ENCODE measurements at regions not wholly inside any gene's neighbourhood (a gene's known extent, or its start where the extent isn't known, plus 50 kb on each side); places are given as distances from the start of the nearest gene placed in this dataset.

- H3K27me3 ChIP-seq (ENCODE audit: insufficient read depth, low read length) = no peaks in the 10 kb centered on the region
- no peak overlapping the region for H3K27ac ChIP-seq (ENCODE audit: insufficient read length, low read depth, low read length)
- Mint-ChIP-seq H3K4me1 (no peaks in the 10 kb centered on the region), H3K27ac (no peak overlapping the region), H3K4me3 (no peak overlapping the region), H3K27me3 (ENCODE audit: low read depth) (peaks cover 11% of the 10 kb centered on the region), H3K36me3 (ENCODE audit: insufficient read depth in 1 of 3, low read depth in 3 of 3) (no peaks in the 10 kb centered on the region), H3K9me3 (peaks cover 0 to 10% of the 10 kb centered on the region in 2 experiments; a peak in 4 of 5 replicates)
- no peak overlapping the region for H3K23ac ChIP-seq (ENCODE audit: insufficient read length, low read depth, low read length)
- H4K8ac ChIP-seq (replicated peaks; ENCODE audit: insufficient read length, low read depth, low read length) = no peak overlapping the region
- no peak overlapping the region for H3K9ac ChIP-seq (ENCODE audit: extremely low read depth, insufficient read length, low read length)
- no peak overlapping the region for H3T11ph ChIP-seq (ENCODE audit: low read length)
- DNase-seq = no peak
- H3K18ac ChIP-seq (ENCODE audit: insufficient read length, low read depth, low read length) = no peak overlapping the region
- no peak overlapping the region for H2AK5ac ChIP-seq (ENCODE audit: insufficient read length, low read length)
- H4K20me1 ChIP-seq (ENCODE audit: control insufficient read depth, insufficient read depth, insufficient read length) = no peaks in the 10 kb centered on the region
- no peak overlapping the region for H3K4me2 ChIP-seq (ENCODE audit: insufficient read depth, insufficient read length, low read length)
- H3K9me3 ChIP-seq (ENCODE audit: control insufficient read depth, low read depth, low read length) = no peaks in the 10 kb centered on the region
- H2AFZ ChIP-seq (ENCODE audit: low read length) = no peak overlapping the region
- H2BK5ac ChIP-seq (ENCODE audit: insufficient read length, low read length) = no peak overlapping the region
- no peak overlapping the region for H4K91ac ChIP-seq (ENCODE audit: insufficient read length, low read depth, low read length)
- H3K79me1 ChIP-seq (ENCODE audit: insufficient read depth, low read depth, low read length, poor library complexity, severe bottlenecking) = no peaks in the 10 kb centered on the region
- H3K23me2 ChIP-seq (ENCODE audit: insufficient read length, low read depth, low read length, poor library complexity, severe bottlenecking) = no peaks in the 10 kb centered on the region
- H2BK15ac ChIP-seq (ENCODE audit: low read depth, low read length) = no peak overlapping the region
- WGBS (ENCODE audit: extremely low coverage, insufficient read length, low lambda C conversion rate) = no CpG with 5 or more reads among the region's 5 CpGs
- H4K5ac ChIP-seq (ENCODE audit: insufficient read length, low read depth, low read length) = no peak overlapping the region
- no peak overlapping the region for H2BK12ac ChIP-seq (ENCODE audit: insufficient read length, low read depth, low read length)
- H3K79me2 ChIP-seq (ENCODE audit: insufficient read depth, low read length) = no peaks in the 10 kb centered on the region
- no peak overlapping the region for H3K4ac ChIP-seq (ENCODE audit: low read depth, low read length)
- H3K4me1 ChIP-seq (ENCODE audit: insufficient read depth, low read length) = no peaks in the 10 kb centered on the region
- TF ChIP-seq CTCF (conservative IDR thresholded peaks at IDR 0.05) = no peak
- no peak overlapping the region for H2BK120ac ChIP-seq (ENCODE audit: low read depth, low read length, poor library complexity, severe bottlenecking)
- H2BK20ac ChIP-seq (ENCODE audit: low read depth, low read length, poor library complexity, severe bottlenecking) = no peak overlapping the region
- H3K14ac ChIP-seq (ENCODE audit: insufficient read depth, low read length) = no peak overlapping the region
- H3K56ac ChIP-seq (ENCODE audit: insufficient read length, low read depth, low read length) = no peak overlapping the region
These were observed 107.1 kb downstream of the ABHD5 start for GRCh38 chr3:43797794-43798193.

Data from H9 (cell line).